ENCODE measurements at regions not wholly inside any gene's neighbourhood (a gene's known extent, or its start where the extent isn't known, plus 50 kb on each side); places are given as distances from the start of the nearest gene placed in this dataset.
A peak's percentile ranks its signal among the peaks of the same experiment; 100 is the strongest.
"Not testable (repeated sequence)": the region's sequence is repeated elsewhere in the genome, so short reads cannot be mapped to it uniquely, and the experiment has no call there.

DNA sequence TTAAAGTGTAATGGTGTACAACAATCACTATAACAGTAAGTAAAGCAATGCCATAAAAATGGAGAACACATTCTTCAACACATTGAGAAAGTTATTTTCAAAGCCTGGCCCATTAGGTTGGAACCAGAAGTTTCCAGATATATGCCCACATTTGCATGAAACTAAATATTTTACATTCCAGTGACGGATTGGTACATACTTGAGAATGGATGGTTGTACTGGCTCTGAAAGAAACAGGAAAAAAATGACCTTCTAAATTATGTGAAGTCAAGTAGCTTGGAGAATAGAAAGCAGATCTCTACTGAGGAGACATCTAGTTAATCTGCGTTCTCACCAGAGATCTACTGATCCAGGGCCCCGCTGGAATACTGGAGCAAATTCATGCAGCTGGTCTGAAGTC lies 1037.0 kb downstream of the NR2F1-AS1 start:
- TF ChIP-seq, protein P1, sequence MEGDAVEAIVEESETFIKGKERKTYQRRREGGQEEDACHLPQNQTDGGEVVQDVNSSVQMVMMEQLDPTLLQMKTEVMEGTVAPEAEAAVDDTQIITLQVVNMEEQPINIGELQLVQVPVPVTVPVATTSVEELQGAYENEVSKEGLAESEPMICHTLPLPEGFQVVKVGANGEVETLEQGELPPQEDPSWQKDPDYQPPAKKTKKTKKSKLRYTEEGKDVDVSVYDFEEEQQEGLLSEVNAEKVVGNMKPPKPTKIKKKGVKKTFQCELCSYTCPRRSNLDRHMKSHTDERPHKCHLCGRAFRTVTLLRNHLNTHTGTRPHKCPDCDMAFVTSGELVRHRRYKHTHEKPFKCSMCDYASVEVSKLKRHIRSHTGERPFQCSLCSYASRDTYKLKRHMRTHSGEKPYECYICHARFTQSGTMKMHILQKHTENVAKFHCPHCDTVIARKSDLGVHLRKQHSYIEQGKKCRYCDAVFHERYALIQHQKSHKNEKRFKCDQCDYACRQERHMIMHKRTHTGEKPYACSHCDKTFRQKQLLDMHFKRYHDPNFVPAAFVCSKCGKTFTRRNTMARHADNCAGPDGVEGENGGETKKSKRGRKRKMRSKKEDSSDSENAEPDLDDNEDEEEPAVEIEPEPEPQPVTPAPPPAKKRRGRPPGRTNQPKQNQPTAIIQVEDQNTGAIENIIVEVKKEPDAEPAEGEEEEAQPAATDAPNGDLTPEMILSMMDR (IDR thresholded peaks at IDR 0.05; ENCODE audit: low read depth, low read length): no peak
- DNase-seq (ENCODE audit: low read depth, low spot score): peak; percentile 51
- H3K4me3 ChIP-seq (ENCODE audit: low read depth, low read length): no peak overlapping the region
- in situ Hi-C loops (cut with HindIII; ENCODE audit: low sequenced_read_pairs): no loop called here

DNA sequence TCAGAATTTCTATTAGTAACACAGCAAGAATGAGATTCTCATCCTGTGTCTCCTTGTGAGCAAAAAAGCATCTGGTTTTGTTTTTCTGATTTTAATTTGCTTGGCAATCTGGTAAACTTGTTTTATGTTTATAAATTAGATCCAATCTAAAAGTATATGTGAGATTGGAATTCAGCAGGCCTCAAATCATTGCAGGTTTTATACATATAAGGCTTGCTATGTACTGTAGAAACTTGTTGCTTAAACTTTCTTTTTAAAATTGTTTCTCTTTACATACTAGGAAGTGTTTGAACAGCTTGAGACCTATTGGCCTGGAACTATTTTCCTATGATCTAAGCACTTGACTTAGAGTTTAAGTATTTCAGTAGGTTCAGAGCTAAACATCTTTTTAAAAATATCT lies 1037.8 kb downstream of the NR2F1-AS1 start:
- in situ Hi-C loops (cut with HindIII; ENCODE audit: low sequenced_read_pairs): no loop called here
- H3K4me3 ChIP-seq (ENCODE audit: low read depth, low read length): no peak overlapping the region
- DNase-seq (ENCODE audit: low read depth, low spot score): peak; percentile 76
- TF ChIP-seq, protein P1 (IDR thresholded peaks at IDR 0.05; ENCODE audit: low read depth, low read length): no peak

DNA sequence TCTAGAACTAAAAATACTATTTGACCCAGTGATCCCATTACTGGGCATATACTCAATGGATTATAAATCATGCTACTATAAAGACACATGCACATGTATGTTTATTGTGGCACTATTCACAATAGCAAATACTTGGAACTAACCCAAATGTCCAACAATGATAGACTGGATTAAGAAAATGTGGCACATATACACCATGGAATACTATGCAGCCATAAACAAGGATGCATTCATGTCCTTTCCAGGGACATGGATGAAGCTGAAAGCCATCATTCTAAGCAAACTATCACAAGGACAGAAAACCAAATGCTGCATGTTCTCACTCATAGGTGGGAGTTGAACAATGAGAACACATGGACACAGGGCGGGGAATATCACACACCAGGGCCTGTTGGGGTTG lies 1039.0 kb downstream of the NR2F1-AS1 start:
- DNase-seq (ENCODE audit: low read depth, low spot score); in situ Hi-C loops (cut with HindIII; ENCODE audit: low sequenced_read_pairs); H3K4me3 ChIP-seq (ENCODE audit: low read depth, low read length): not testable (repeated sequence)

DNA sequence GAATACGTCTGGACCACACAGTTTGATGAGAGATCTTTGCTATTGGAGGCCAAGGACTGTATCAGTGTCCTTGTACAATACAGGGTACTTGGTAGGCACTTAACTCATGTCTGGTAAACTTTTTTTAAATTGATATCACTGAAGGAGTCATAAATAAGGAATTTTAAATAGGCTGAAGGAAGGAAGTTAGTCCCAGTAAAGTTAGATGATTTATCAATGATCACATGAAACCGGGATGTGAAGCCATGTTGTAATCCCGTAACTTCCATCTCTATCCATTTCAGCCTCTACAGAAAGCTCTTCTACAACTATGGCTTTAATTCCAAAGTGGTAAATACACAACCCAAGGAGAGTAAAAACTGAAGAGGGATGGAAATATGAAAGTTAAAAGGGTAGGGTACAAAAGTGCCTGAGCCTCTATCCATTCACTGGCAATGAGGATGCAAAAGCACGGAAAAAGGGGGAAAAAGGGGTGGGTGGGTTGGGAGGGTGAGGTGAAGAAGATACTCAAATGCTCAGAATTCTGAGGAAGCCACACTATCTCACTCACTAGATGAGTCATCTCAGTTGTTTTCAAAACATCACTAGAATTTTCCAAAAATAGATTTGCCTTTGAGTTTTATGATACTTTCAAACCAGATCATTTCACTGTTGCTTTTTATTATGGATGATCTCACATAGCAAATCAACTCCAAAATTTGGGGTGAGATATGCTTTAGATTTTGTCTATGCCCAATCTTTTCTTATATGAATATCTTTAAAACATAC lies 1053.5 kb downstream of the NR2F1-AS1 start:
- DNase-seq (ENCODE audit: low read depth, low spot score): peak; percentile 51
- in situ Hi-C loops (cut with HindIII; ENCODE audit: low sequenced_read_pairs): no loop called here
- TF ChIP-seq, protein P1 (IDR thresholded peaks at IDR 0.05; ENCODE audit: low read depth, low read length): no peak
- no peak overlapping the region for H3K4me3 ChIP-seq (ENCODE audit: low read depth, low read length)

DNA sequence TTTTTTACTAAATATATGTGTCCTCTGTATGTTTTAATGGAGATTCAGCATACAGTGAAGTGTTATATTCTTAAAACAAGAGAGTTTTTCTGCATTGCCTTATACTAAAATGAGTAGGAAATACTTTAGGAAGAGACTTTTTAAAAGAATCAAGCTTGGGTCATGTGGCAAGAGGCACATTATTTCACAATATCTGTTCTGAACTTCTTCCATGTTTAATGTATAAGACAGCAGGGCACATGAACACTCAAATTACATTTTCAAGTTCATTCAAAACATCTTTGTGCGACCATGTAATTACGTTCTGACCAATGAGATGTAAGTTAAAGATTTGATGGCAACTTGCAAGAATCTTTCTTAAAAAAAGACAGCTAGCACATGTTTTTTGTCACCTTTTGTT lies 1055.9 kb downstream of the NR2F1-AS1 start:
- no peak overlapping the region for H3K4me3 ChIP-seq (ENCODE audit: low read depth, low read length)
- TF ChIP-seq, protein P1 (IDR thresholded peaks at IDR 0.05; ENCODE audit: low read depth, low read length): no peak
- DNase-seq (ENCODE audit: low read depth, low spot score): no peak
- in situ Hi-C loops (cut with HindIII; ENCODE audit: low sequenced_read_pairs): no loop called here

DNA sequence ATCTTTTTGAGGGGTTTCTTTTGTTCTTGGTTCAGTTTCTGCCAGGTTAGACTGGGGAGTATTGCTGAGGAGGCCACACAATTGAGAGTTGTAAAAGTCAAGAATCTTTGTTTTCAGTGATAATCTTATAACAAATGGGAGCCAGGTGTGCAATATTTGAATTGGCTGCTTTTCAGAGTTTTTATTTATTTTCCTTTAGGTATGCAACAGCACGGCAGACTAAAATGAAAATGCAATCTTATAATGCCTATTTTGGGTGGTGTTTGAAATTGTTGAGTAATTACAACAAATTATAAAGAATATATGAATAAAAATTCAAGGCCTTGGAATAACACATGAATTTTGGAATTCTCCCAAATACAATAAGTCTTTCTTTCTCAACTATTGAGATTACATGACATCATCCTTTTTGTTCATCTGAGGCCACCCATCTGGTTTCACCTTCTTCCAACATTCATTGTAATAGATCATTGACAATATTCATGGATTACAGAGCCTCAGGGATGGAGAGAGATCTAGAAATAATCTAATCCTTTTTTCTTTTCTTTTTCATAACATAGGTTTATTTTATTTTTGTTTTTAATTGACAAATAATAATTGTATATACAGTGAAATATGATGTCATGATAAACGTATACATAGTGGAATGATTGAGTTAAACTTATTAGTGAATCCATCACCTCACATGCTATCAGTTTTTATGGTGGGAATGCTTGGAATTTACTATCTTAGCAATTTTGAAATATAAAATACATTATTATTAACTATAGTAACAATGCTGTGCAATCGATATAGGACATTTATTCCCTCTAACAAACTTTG lies 1061.0 kb downstream of the NR2F1-AS1 start:
- TF ChIP-seq, protein P1 (IDR thresholded peaks at IDR 0.05; ENCODE audit: low read depth, low read length): no peak
- in situ Hi-C loops (cut with HindIII; ENCODE audit: low sequenced_read_pairs): no loop called here
- H3K4me3 ChIP-seq (ENCODE audit: low read depth, low read length): no peak overlapping the region
- DNase-seq (ENCODE audit: low read depth, low spot score): peak; percentile 24
